ENCODE measurements at regions not wholly inside any gene's neighbourhood (a gene's known extent, or its start where the extent isn't known, plus 50 kb on each side); places are given as distances from the start of the nearest gene placed in this dataset.

- intact Hi-C loops (cut with micrococcal nuclease; ENCODE audit: unreplicated experiment) = no loop called here
- H3K36me3 ChIP-seq (ENCODE audit: control insufficient read depth, insufficient read depth, low read length) = no peaks in the 10 kb centered on the region
- CTCF ChIA-PET = no interaction called here
- Mint-ChIP-seq H3K4me3 (ENCODE audit: unreplicated experiment) (no peak overlapping the region), H3K9me3 (ENCODE audit: unreplicated experiment) (peaks cover 15% of the 10 kb centered on the region), H3K4me1 (ENCODE audit: low read depth, unreplicated experiment) (no peaks in the 10 kb centered on the region), H3K27ac (ENCODE audit: unreplicated experiment) (no peak overlapping the region), H3K36me3 (ENCODE audit: insufficient read depth, unreplicated experiment) (no peaks in the 10 kb centered on the region), H3K27me3 (ENCODE audit: insufficient read depth, unreplicated experiment) (no peaks in the 10 kb centered on the region)
- no peaks in the 10 kb centered on the region for H3K27me3 ChIP-seq (replicated peaks; ENCODE audit: control insufficient read depth, insufficient read depth, low read length)
- H3K4me3 ChIP-seq (ENCODE audit: low read depth, low read length) = no peak overlapping the region
- TF ChIP-seq, protein P1, sequence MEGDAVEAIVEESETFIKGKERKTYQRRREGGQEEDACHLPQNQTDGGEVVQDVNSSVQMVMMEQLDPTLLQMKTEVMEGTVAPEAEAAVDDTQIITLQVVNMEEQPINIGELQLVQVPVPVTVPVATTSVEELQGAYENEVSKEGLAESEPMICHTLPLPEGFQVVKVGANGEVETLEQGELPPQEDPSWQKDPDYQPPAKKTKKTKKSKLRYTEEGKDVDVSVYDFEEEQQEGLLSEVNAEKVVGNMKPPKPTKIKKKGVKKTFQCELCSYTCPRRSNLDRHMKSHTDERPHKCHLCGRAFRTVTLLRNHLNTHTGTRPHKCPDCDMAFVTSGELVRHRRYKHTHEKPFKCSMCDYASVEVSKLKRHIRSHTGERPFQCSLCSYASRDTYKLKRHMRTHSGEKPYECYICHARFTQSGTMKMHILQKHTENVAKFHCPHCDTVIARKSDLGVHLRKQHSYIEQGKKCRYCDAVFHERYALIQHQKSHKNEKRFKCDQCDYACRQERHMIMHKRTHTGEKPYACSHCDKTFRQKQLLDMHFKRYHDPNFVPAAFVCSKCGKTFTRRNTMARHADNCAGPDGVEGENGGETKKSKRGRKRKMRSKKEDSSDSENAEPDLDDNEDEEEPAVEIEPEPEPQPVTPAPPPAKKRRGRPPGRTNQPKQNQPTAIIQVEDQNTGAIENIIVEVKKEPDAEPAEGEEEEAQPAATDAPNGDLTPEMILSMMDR (IDR thresholded peaks at IDR 0.05; ENCODE audit: insufficient read depth in 1 of 2, low read depth in 1 of 2, low read length in 1 of 2, severe bottlenecking in 1 of 2, unreplicated experiment in 1 of 2) = no peak
- no TSS peak for BruUV-seq (replicated peaks)
- POLR2A ChIA-PET = no interaction called here
- no peaks in the 10 kb centered on the region for H3K9me3 ChIP-seq
- no peaks in the 10 kb centered on the region for H3K4me1 ChIP-seq
- DNase-seq = no peak
Measured at GRCh38 chr4:166414431-166414830, 541.4 kb downstream of the TLL1 start.

GRCh38 chr4:166415749-166416148 is 542.7 kb downstream of the TLL1 start:
- ChIA-PET CTCF (no interaction called here), POLR2A (no interaction called here)
- H3K27ac Mint-ChIP-seq (ENCODE audit: unreplicated experiment) = no peak overlapping the region
- H3K9me3 Mint-ChIP-seq (ENCODE audit: unreplicated experiment) = peaks cover 15% of the 10 kb centered on the region
- TF ChIP-seq, protein P1 (IDR thresholded peaks at IDR 0.05; ENCODE audit: insufficient read depth in 1 of 2, low read depth in 1 of 2, low read length in 1 of 2, severe bottlenecking in 1 of 2, unreplicated experiment in 1 of 2) = no peak
- H3K9me3 ChIP-seq = no peaks in the 10 kb centered on the region
- no peaks in the 10 kb centered on the region for H3K27me3 Mint-ChIP-seq (ENCODE audit: insufficient read depth, unreplicated experiment)
- DNase-seq = no peak
- H3K4me1 ChIP-seq = no peaks in the 10 kb centered on the region
- H3K36me3 Mint-ChIP-seq (ENCODE audit: insufficient read depth, unreplicated experiment) = no peaks in the 10 kb centered on the region
- no peaks in the 10 kb centered on the region for H3K36me3 ChIP-seq (ENCODE audit: control insufficient read depth, insufficient read depth, low read length)
- no peak overlapping the region for H3K4me3 ChIP-seq (ENCODE audit: low read depth, low read length)
- H3K4me1 Mint-ChIP-seq (ENCODE audit: low read depth, unreplicated experiment) = no peaks in the 10 kb centered on the region
- BruUV-seq (replicated peaks) = no TSS peak
- H3K4me3 Mint-ChIP-seq (ENCODE audit: unreplicated experiment) = no peak overlapping the region
- intact Hi-C loops (cut with micrococcal nuclease; ENCODE audit: unreplicated experiment) = no loop called here
- H3K27me3 ChIP-seq (replicated peaks; ENCODE audit: control insufficient read depth, insufficient read depth, low read length) = no peaks in the 10 kb centered on the region

DNA sequence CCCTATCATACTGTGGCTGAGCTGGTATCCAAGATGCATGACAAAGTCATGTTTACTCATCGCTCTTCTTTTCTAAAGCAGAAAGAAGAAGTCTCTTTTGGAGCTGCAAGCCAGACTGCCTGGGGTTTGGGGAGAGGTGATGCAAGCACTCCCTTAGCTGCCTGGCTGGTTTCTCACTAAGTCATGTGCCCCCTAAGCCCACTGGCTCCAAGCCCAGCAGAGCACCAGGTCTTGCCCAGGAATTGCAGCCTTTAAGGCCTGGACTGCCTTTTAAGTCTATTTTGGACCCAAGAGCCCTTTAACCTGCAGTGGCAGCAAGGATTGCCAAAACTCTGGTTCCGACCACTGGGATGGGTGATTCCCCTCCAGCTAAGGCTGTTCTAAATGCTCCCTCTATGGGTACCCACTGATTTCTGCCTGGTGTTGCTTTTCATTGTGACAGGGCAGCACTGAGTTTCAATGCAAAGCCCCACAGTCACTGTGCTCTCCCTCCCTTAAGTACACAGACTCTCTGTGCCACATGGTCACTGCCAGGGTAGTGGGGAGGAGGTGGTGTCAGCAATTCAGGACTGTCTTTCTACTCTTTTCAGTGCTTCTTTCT is 548.6 kb downstream of the TLL1 start:
- H3K9me3 Mint-ChIP-seq (ENCODE audit: unreplicated experiment) = peaks cover 7% of the 10 kb centered on the region
- H3K27me3 Mint-ChIP-seq (ENCODE audit: insufficient read depth, unreplicated experiment) = no peaks in the 10 kb centered on the region
- H3K27me3 ChIP-seq (replicated peaks; ENCODE audit: control insufficient read depth, insufficient read depth, low read length) = no peaks in the 10 kb centered on the region
- no peak overlapping the region for H3K4me3 ChIP-seq (ENCODE audit: low read depth, low read length)
- H3K4me1 ChIP-seq = no peaks in the 10 kb centered on the region
- H3K4me1 Mint-ChIP-seq (ENCODE audit: low read depth, unreplicated experiment) = no peaks in the 10 kb centered on the region
- no peak for DNase-seq
- CTCF ChIA-PET = no interaction called here
- POLR2A ChIA-PET = no interaction called here
- no peak overlapping the region for H3K27ac Mint-ChIP-seq (ENCODE audit: unreplicated experiment)
- TF ChIP-seq, protein P1 (IDR thresholded peaks at IDR 0.05; ENCODE audit: insufficient read depth in 1 of 2, low read depth in 1 of 2, low read length in 1 of 2, severe bottlenecking in 1 of 2, unreplicated experiment in 1 of 2) = no peak
- no TSS peak for BruUV-seq (replicated peaks)
- H3K4me3 Mint-ChIP-seq (ENCODE audit: unreplicated experiment) = no peak overlapping the region
- no peaks in the 10 kb centered on the region for H3K36me3 ChIP-seq (ENCODE audit: control insufficient read depth, insufficient read depth, low read length)
- no peaks in the 10 kb centered on the region for H3K36me3 Mint-ChIP-seq (ENCODE audit: insufficient read depth, unreplicated experiment)
- H3K9me3 ChIP-seq = no peaks in the 10 kb centered on the region
- intact Hi-C loops (cut with micrococcal nuclease; ENCODE audit: unreplicated experiment) = no loop called here
